IMR-90 (cell line): ENCODE measurements at regions not wholly inside any gene's neighbourhood (a gene's known extent, or its start where the extent isn't known, plus 50 kb on each side); places are given as distances from the start of the nearest gene placed in this dataset.
"Not testable (repeated sequence)": the region's sequence is repeated elsewhere in the genome, so short reads cannot be mapped to it uniquely, and the experiment has no call there.

Experiments used
- ATAC-seq: fragments of 200-7000 bp; cut with Tn5 transposase; 2 replicates; pipeline ENCODE4 v1.9.1; 2020; ENCODE audit warnings: low read depth, mild to moderate bottlenecking, moderate library complexity
- BruUV-seq: library from RNA; stranded (reverse); fragments of 400-500 nt; replicated peaks from 2 replicates; lab custom pipeline; 2021; lab: Mats Ljungman, UMichigan
- CTCF ChIA-PET: fragments of 300-600 bp; formaldehyde crosslinking; extraction: SDS; loops from one replicate; lab custom pipeline; 2021; ENCODE audit warnings: antibody characterized with exemption; lab: Yijun Ruan, JAX
- POLR2A ChIA-PET: fragments of 300-600 bp; sonication (Branson Sonifier 250); formaldehyde crosslinking; loops from one replicate; lab custom pipeline; 2022; ENCODE audit warnings: antibody characterized with exemption; ENCODE audit not compliant: unreplicated experiment; lab: Charles Lee
- DNase-seq: peaks from one replicate; pipeline ENCODE4 v3.0.0; 2013
- H2AFZ ChIP-seq: replicated peaks from 2 replicates; pipeline ENCODE3; 2013; ENCODE audit warnings: low read length, mild to moderate bottlenecking; ENCODE audit not compliant: poor library complexity
- H2AK5ac ChIP-seq: 2 replicates; pipeline ENCODE4 v1.6.1; 2013; ENCODE audit warnings: low read depth, low read length, inconsistent platforms
- H2AK9ac ChIP-seq: replicated peaks from 2 replicates; pipeline ENCODE3; 2013; ENCODE audit warnings: mild to moderate bottlenecking, low read depth, low read length, moderate library complexity; ENCODE audit not compliant: poor library complexity
- H2BK120ac ChIP-seq: 2 replicates; pipeline ENCODE4 v1.6.1; 2013; ENCODE audit warnings: low read depth, low read length, inconsistent platforms
- H2BK15ac ChIP-seq: 3 replicates; pipeline ENCODE4 v1.6.1; 2013; ENCODE audit warnings: low read depth, low read length, inconsistent platforms
- H2BK20ac ChIP-seq: 2 replicates; pipeline ENCODE4 v1.6.1; 2013; ENCODE audit warnings: low read depth, mild to moderate bottlenecking, inconsistent platforms, low read length, moderate library complexity
- H2BK5ac ChIP-seq: 2 replicates; pipeline ENCODE4 v1.6.1; 2013; ENCODE audit warnings: mild to moderate bottlenecking, low read depth, low read length, inconsistent platforms; ENCODE audit not compliant: poor library complexity, severe bottlenecking
- H3K14ac ChIP-seq: replicated peaks from 2 replicates; pipeline ENCODE4 v1.6.1; 2013; ENCODE audit warnings: low read depth, low read length, inconsistent platforms
- H3K18ac ChIP-seq: 2 replicates; pipeline ENCODE4 v1.6.1; 2013; ENCODE audit warnings: low read depth, low read length, control low read depth
- H3K23ac ChIP-seq: 2 replicates; pipeline ENCODE4 v1.6.1; 2013; ENCODE audit warnings: low read depth, low read length, inconsistent platforms
- H3K27ac ChIP-seq: 2 replicates; pipeline ENCODE4 v1.5.1; 2013; ENCODE audit warnings: mild to moderate bottlenecking, control low read depth, low read length; ENCODE audit not compliant: insufficient read depth
- H3K27me3 ChIP-seq: 2 replicates; pipeline ENCODE4 v1.6.1; 2013; ENCODE audit warnings: low read length; ENCODE audit not compliant: control insufficient read depth, insufficient read depth
- H3K36me3 ChIP-seq: 2 replicates; pipeline ENCODE4 v1.6.1; 2013; ENCODE audit warnings: low read length, mixed read lengths; ENCODE audit not compliant: control insufficient read depth, insufficient read depth
- H3K4ac ChIP-seq: 2 replicates; pipeline ENCODE4 v1.6.1; 2013; ENCODE audit warnings: low read depth, low read length, inconsistent platforms
- H3K4me1 ChIP-seq: 2 replicates; pipeline ENCODE4 v1.6.1; 2013; ENCODE audit warnings: low read length, mixed read lengths; ENCODE audit not compliant: control insufficient read depth, insufficient read depth
- H3K4me2 ChIP-seq: 2 replicates; pipeline ENCODE4 v1.6.1; 2013; ENCODE audit warnings: low read depth, mild to moderate bottlenecking, control low read depth, low read length, moderate library complexity
- H3K4me3 ChIP-seq: 2 replicates; pipeline ENCODE4 v1.5.1; 2013; ENCODE audit warnings: low read depth, mild to moderate bottlenecking, control low read depth, low read length, moderate library complexity; ENCODE audit not compliant: insufficient read depth
- H3K56ac ChIP-seq: 2 replicates; pipeline ENCODE4 v1.6.1; 2013; ENCODE audit warnings: low read length, inconsistent platforms; ENCODE audit not compliant: insufficient read depth; ENCODE audit errors: extremely low read depth
- H3K79me1 ChIP-seq, 2 experiments: 2 replicates each; pipeline ENCODE4 v1.6.1; 2013; ENCODE audit warnings: low read length in 2 of 2, inconsistent platforms in 1 of 2, low read depth in 1 of 2
- H3K9ac ChIP-seq: 2 replicates; pipeline ENCODE4 v1.6.1; 2013; ENCODE audit warnings: low read depth, low read length, control low read depth
- H3K9me1 ChIP-seq: 2 replicates; pipeline ENCODE4 v1.6.1; 2013; ENCODE audit warnings: low read length, inconsistent platforms; ENCODE audit not compliant: insufficient read depth
- H3K9me3 ChIP-seq: 2 replicates; pipeline ENCODE4 v1.6.1; 2013; ENCODE audit warnings: low read length; ENCODE audit not compliant: control insufficient read depth, insufficient read depth
- H4K20me1 ChIP-seq: 2 replicates; pipeline ENCODE4 v1.6.1; 2013; ENCODE audit warnings: low read length, inconsistent platforms; ENCODE audit not compliant: insufficient read depth
- H4K5ac ChIP-seq: 2 replicates; pipeline ENCODE4 v1.6.1; 2013; ENCODE audit warnings: mild to moderate bottlenecking, low read depth, low read length, control low read depth
- H4K8ac ChIP-seq, 2 experiments: 2 replicates each; pipeline ENCODE4 v1.6.1; 2013; ENCODE audit warnings: low read depth in 2 of 2, low read length in 2 of 2, control low read depth in 1 of 2, inconsistent platforms in 1 of 2
- H4K91ac ChIP-seq: 2 replicates; pipeline ENCODE4 v1.6.1; 2013; ENCODE audit warnings: low read depth, low read length, inconsistent platforms; ENCODE audit not compliant: insufficient read depth
- WGBS, 2 experiments: methylation state at CpG; one replicate each; pipeline versions ENCODE4 v1.1.5 to v1.1.7; 2013; ENCODE audit warnings: missing lambda C conversion rate in 2 of 2; ENCODE audit not compliant: insufficient read length in 1 of 2; ENCODE audit errors: extremely low coverage in 2 of 2; 5-methylcytosine and 5-hydroxymethylcytosine counted together
- dilution Hi-C: fragments of 300-500 bp; cut with HindIII; formaldehyde crosslinking; loops from one replicate; pipeline ENCODE4 v1.14.3; 2018; ENCODE audit warnings: low sequenced_read_pairs; ENCODE audit not compliant: unreplicated experiment
- in situ Hi-C: fragments of 300-500 bp; cut with MboI; formaldehyde crosslinking; loops from 3 replicates; pipeline ENCODE4 v1.14.3; 2019; ENCODE audit warnings: low sequenced_read_pairs, inconsistent platforms, mixed read lengths
- intact Hi-C: fragments of 100-400 bp; cut with micrococcal nuclease; formaldehyde crosslinking; loops from 2 replicates; pipeline ENCODE4 v1.10.0; 2022

- H2AFZ ChIP-seq, dilution Hi-C loops, H2BK15ac ChIP-seq, intact Hi-C loops, H3K36me3 ChIP-seq, in situ Hi-C loops, H2AK9ac ChIP-seq, H2BK20ac ChIP-seq, H3K27ac ChIP-seq, H3K27me3 ChIP-seq, H3K18ac ChIP-seq, H3K56ac ChIP-seq, H4K20me1 ChIP-seq, POLR2A ChIA-PET, H3K9ac ChIP-seq, H3K79me1 ChIP-seq, DNase-seq, H3K4me2 ChIP-seq, H2AK5ac ChIP-seq, H4K91ac ChIP-seq, H3K4me3 ChIP-seq, H3K4ac ChIP-seq, H2BK5ac ChIP-seq, H3K23ac ChIP-seq, H3K9me3 ChIP-seq, H3K4me1 ChIP-seq, H4K8ac ChIP-seq, H3K14ac ChIP-seq, CTCF ChIA-PET, BruUV-seq, H2BK120ac ChIP-seq, H4K5ac ChIP-seq, ATAC-seq, H3K9me1 ChIP-seq: not testable (repeated sequence)
- WGBS, 2 experiments = no CpG with 5 or more reads among the region's 1 CpG
Measured at GRCh38 chr2:198508610-198509009, 704.2 kb downstream of the PLCL1 start.
